Kidney epithelial cell (primary cell): ENCODE measurements at regions not wholly inside any gene's neighbourhood (a gene's known extent, or its start where the extent isn't known, plus 50 kb on each side); places are given as distances from the start of the nearest gene placed in this dataset.
"Not testable (repeated sequence)": the region's sequence is repeated elsewhere in the genome, so short reads cannot be mapped to it uniquely, and the experiment has no call there.

ENCODE experiments used
- DNase-seq: peaks from one replicate; pipeline ENCODE4 v3.0.0-alpha.2; 2010; ENCODE audit warnings: low read depth
- H3K27me3 ChIP-seq: 2 replicates; pipeline ENCODE4 v1.6.0; 2011; ENCODE audit warnings: low read length; ENCODE audit not compliant: control insufficient read depth, insufficient read depth
- H3K36me3 ChIP-seq: 2 replicates; pipeline ENCODE4 v1.5.1; 2011; ENCODE audit warnings: low read length; ENCODE audit not compliant: control insufficient read depth, insufficient read depth
- H3K4me3 ChIP-seq: 2 replicates; pipeline ENCODE4 v1.5.1; 2011; ENCODE audit warnings: low read depth, mild to moderate bottlenecking, control low read depth, low read length
- TF ChIP-seq, protein P1 (sequence below): IDR thresholded peaks from 2 replicates; pipeline ENCODE4 v1.5.1; 2011; ENCODE audit warnings: mild to moderate bottlenecking, moderate library complexity, low read length, control low read depth, inconsistent platforms; ENCODE audit not compliant: insufficient read depth, poor library complexity, severe bottlenecking

GRCh38 chr2:200193331-200193730 is 113.2 kb upstream of the SPATS2L start:
- TF ChIP-seq, protein P1, sequence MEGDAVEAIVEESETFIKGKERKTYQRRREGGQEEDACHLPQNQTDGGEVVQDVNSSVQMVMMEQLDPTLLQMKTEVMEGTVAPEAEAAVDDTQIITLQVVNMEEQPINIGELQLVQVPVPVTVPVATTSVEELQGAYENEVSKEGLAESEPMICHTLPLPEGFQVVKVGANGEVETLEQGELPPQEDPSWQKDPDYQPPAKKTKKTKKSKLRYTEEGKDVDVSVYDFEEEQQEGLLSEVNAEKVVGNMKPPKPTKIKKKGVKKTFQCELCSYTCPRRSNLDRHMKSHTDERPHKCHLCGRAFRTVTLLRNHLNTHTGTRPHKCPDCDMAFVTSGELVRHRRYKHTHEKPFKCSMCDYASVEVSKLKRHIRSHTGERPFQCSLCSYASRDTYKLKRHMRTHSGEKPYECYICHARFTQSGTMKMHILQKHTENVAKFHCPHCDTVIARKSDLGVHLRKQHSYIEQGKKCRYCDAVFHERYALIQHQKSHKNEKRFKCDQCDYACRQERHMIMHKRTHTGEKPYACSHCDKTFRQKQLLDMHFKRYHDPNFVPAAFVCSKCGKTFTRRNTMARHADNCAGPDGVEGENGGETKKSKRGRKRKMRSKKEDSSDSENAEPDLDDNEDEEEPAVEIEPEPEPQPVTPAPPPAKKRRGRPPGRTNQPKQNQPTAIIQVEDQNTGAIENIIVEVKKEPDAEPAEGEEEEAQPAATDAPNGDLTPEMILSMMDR: no peak
- Histone ChIP-seq H3K4me3 (no peak overlapping the region), H3K27me3 (no peaks in the 10 kb centered on the region), H3K36me3 (no peaks in the 10 kb centered on the region)
- DNase-seq: no peak

GRCh38 chr2:200193791-200194190 is 112.7 kb upstream of the SPATS2L start:
- H3K36me3 ChIP-seq: no peaks in the 10 kb centered on the region
- DNase-seq: no peak
- TF ChIP-seq, protein P1: no peak
- H3K4me3 ChIP-seq: no peak overlapping the region
- H3K27me3 ChIP-seq: no peaks in the 10 kb centered on the region

DNA sequence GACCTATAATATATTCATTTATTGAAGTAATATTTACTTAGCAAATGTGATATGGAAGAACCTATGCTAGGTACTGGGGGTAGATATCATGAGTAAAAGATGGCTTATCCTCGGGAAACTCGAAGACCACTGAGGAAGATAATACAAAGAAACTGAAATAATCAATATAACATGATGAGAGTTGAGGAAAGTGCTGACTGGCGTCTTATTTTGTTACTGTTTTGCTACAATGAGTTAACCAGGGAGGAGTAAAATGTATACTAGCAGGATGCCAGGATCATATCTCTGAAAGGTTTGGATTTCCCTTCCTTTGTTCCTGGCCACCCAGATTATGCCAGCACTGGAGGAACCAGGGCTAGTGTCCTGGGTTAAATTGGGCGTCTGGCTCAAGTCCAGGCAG is 111.7 kb upstream of the SPATS2L start:
- no peaks in the 10 kb centered on the region for H3K27me3 ChIP-seq
- no peak for DNase-seq
- TF ChIP-seq, protein P1: no peak

DNA sequence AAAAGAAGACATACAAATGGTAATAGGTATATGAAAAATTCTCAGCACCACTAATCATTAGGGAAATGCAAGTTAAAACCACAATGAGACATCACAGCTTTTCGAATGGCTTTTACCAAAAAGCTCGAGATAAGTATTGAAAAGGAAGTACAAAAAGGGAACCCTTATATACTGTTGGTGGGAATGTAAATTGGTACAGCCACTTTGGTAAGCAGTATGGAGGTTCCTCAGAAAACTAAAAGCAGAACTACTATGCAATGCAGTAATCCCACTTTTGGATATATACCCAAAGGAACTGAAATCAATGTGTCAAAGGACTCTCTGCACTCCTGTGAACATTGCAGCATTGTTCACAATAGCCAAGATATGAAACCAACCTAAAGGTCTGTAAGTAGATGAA is 107.5 kb upstream of the SPATS2L start:
- Histone ChIP-seq H3K27me3 (no peaks in the 10 kb centered on the region), H3K36me3 (no peaks in the 10 kb centered on the region), H3K4me3 (no peak overlapping the region)
- TF ChIP-seq, protein P1: no peak
- no peak for DNase-seq

More for the DNA sequence above, 111.7 kb upstream of the SPATS2L start:
- Histone ChIP-seq H3K36me3 (no peaks in the 10 kb centered on the region), H3K4me3 (no peak overlapping the region)

DNA sequence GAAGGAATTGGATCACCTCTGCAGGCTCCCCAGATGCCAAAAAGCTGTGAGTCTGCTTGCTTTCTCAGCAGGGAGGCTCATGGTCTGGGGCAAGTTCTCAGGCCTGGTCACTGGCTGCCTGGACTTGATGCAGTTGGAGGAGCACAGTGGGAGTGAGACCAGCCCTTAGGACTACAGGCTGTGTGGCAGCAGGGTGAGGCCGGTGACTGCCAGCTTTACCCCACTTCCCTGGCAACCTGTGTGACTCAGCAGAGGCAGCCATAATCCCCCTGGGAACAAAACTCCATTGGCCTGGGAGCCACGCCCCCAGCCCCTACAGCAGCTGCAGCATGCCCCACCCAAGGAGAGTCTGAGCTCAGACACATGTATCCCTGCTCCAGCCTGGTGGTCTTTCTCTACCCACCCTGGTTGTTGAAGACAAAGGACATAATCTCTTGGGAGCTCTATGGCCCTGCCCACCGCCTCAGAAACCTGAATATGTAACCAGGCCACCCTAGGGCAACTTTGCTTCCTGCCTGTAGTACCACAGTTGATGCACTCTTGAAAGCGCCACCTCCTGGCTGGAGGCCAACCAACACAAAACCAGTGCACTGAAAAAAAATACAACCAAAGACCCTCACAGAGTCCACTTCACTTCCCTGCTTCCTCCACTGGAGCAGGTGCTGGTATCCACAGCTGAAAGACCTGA is 106.8 kb upstream of the SPATS2L start:
- Histone ChIP-seq H3K4me3 (no peak overlapping the region), H3K27me3 (no peaks in the 10 kb centered on the region), H3K36me3 (no peaks in the 10 kb centered on the region)
- DNase-seq: no peak
- TF ChIP-seq, protein P1: peak; percentile 5

DNA sequence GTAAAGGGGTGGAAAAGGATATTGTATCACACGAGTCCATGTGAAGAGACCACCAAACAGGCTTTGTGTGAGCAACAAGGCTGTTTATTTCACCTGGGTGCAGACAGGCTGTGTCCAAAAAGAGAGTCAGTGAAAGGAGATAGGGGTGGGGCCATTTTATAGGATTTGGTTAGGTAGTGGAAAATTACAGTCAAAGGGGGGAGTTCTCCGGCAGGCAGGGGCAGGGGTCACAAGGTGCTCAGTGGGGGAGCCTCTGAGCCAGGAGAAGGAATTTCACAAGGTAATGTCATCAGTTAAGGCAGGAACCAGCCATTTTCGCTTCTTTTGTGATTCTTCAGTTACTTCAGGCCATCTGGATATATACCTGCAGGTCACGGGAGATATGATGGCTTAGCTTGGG is 104.7 kb upstream of the SPATS2L start:
- DNase-seq, H3K36me3 ChIP-seq, H3K4me3 ChIP-seq, H3K27me3 ChIP-seq: not testable (repeated sequence)
